Thyroid gland (tissue), 4 donors: ENCODE measurements at regions not wholly inside any gene's neighbourhood (a gene's known extent, or its start where the extent isn't known, plus 50 kb on each side); places are given as distances from the start of the nearest gene placed in this dataset.

Experiments used
- CTCF ChIP-seq, 6 experiments: fragments of 200-600 bp in 3 of 6; fragments of 450-650 bp in 3 of 6; sonication (generic) in 3 of 6; IDR thresholded peaks; one replicate each; pipeline ENCODE4 v1.5.1; 2016 to 2019; ENCODE audit warnings: antibody characterized with exemption in 6 of 6, mild to moderate bottlenecking in 2 of 6, inconsistent platforms in 1 of 6, moderate library complexity in 1 of 6
- POLR2A ChIP-seq, 2 donors: fragments of 450-650 bp; IDR thresholded peaks; one replicate each; pipeline ENCODE4 v1.6.1; 2017; ENCODE audit warnings: antibody characterized with exemption in 2 of 2, mild to moderate bottlenecking in 2 of 2, moderate library complexity in 1 of 2

GRCh38 chr10:3321123-3321522, 148.5 kb upstream of the PITRM1 start:
- no peak for TF ChIP-seq CTCF (IDR thresholded peaks at IDR 0.05)
- TF ChIP-seq POLR2A (IDR thresholded peaks at IDR 0.05): no peak
